HG03442 (cell line): ENCODE measurements at regions not wholly inside any gene's neighbourhood (a gene's known extent, or its start where the extent isn't known, plus 50 kb on each side); places are given as distances from the start of the nearest gene placed in this dataset.
A peak's percentile ranks its signal among the peaks of the same experiment; 100 is the strongest.
"Not testable (repeated sequence)": the region's sequence is repeated elsewhere in the genome, so short reads cannot be mapped to it uniquely, and the experiment has no call there.

Source experiments
- ATAC-seq: cut with Tn5 transposase; IDR thresholded peaks from one replicate; pipeline ENCODE4 v1.9.1; 2021; ENCODE audit warnings: mild to moderate bottlenecking, moderate library complexity; ENCODE audit not compliant: unreplicated experiment

- ATAC-seq = no peak
Observed at GRCh38 chr4:73348185-73348584, 55.9 kb upstream of the ALB start.

GRCh38 chr4:73347497-73347896 lies 56.6 kb upstream of the ALB start:
- no peak for ATAC-seq

GRCh38 chr4:73345399-73345975 lies 58.6 kb upstream of the ALB start:
- ATAC-seq = no peak

DNA sequence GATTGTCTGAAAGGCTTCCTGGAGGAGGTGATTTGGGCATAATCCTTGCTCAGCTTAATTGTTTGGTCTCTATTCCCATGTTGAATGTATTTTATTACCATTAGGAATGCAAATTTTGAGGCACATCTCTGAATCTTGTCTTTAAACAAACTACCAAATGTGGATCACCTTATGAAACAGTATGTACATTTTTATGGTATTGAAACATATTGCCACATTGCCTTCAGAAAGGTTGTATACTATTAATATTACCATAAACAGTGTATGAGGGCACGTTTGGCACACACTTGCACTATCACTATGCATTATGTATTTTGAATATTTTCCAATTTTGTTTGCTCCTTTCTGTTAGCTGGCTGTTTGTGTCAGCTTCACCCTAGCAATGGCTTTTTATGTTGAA lies 60.0 kb upstream of the ALB start:
- ATAC-seq = no peak

DNA sequence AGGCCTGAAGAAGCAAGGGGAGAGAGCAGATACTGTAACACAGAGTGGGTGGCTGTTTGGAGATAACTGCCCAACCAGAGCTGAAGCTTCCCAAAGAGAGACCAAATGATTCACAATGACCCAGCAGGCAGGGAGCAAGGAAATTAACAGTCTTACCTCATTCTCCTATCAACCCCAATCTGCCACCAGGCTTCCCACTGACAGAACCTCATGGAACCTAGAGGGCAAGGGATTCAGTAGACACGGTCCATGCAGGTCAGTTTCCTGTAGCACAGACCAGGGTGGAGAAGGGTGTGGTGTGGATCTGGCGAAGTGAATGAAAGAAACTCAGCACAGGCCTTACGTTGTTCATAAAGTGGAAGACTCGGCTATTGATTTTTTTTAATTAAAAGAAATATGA lies 60.7 kb upstream of the ALB start:
- no peak for ATAC-seq

GRCh38 chr4:73341454-73341853 lies 62.6 kb upstream of the ALB start:
- ATAC-seq = peak; percentile 63

DNA sequence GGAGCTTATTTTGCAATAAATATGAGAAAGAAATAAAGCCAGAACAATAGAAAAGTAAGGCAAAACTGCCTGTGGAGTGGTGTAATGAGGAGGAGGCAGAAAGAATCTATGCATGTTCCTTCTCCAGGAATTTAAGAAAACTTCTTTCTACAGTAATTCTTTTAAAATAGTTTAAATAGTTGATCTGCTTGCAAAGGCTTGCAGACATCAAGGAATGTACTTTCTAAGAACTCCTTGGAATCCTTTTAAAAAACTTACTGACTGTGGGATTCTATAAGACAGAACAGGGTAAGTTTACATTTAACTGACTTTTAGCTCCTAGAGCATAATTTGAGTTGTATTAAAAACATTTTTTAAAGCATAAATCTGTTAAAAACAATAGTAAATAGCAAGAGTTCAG lies 63.2 kb upstream of the ALB start:
- ATAC-seq = no peak

- ATAC-seq = no peak
Observed at GRCh38 chr4:73335679-73336078, 68.4 kb upstream of the ALB start.

DNA sequence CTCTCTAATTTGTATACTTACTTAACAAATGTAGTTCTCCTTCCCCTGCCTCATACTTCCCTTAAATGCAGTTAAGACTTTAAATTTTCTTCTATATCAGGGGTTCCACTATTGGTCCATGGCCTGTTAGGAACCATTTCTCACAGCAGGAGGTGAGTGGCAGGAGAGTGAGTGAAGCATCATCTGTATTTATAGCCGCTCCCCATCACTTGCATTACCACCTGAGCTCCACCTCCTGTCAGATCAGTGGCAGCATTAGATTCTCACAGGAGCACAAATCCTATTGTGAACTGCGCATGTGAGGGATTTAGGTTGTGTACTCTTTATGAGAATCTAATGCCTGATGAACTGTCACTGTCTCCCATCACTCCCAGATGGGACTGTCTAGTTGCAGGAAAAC lies 72.1 kb upstream of the ALB start:
- ATAC-seq = not testable (repeated sequence)

GRCh38 chr4:73329300-73329699 lies 70.7 kb upstream of the ANKRD17 start:
- no peak for ATAC-seq

DNA sequence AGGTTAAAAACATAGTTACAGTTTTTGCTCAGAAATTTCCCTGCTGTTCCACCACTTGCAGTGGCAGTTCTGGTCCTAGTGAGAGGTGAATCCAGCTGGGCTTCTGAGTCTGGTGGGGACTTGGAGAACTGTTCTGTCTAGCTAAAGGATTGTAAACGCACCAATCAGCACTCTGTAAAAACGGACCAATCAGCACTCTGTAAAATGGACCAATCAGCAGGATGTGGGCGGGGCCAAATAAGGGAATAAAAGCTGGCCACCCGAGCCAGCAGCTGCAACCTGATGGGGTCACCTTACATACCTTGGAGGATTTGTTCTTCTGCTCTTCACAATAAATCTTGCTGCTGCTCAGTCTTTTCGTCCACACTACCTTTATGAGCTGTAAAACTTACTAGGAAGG lies 67.2 kb upstream of the ANKRD17 start:
- ATAC-seq = not testable (repeated sequence)

- ATAC-seq = no peak
Observed at GRCh38 chr4:73317092-73317491, 58.5 kb upstream of the ANKRD17 start.

GRCh38 chr4:73315091-73315490 lies 56.5 kb upstream of the ANKRD17 start:
- no peak for ATAC-seq

- ATAC-seq = no peak
Observed at GRCh38 chr4:73312967-73313366, 54.4 kb upstream of the ANKRD17 start.

DNA sequence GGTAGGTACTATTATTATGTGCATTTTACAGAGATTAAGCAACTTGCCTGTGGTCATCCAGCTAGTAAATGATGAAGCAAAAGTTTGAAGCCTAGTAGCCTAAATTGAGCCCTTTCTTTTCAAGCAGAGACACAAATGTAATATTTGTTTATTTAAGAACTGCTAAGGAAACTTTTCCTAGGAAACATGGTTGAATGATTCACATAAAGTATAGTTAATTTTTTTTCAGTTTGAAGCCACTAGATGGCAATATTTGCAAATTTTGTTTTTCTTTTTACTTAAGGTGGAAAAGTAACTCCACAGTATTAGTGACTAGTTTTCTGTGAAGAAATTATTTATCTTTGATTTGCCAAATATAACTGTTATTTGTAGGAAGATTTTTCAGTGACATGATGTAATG lies 52.8 kb upstream of the ANKRD17 start:
- ATAC-seq = no peak

GRCh38 chr4:73309211-73309610 lies 50.6 kb upstream of the ANKRD17 start:
- no peak for ATAC-seq
